ENCODE measurements at regions not wholly inside any gene's neighbourhood (a gene's known extent, or its start where the extent isn't known, plus 50 kb on each side); places are given as distances from the start of the nearest gene placed in this dataset.

GRCh38 chr17:69975808-69976207 is 99.2 kb upstream of the KCNJ16 start:
- TF ChIP-seq CTCF (IDR thresholded peaks at IDR 0.05) (no peak), POLR2A (IDR thresholded peaks at IDR 0.05) (no peak)

GRCh38 chr17:69978056-69978646 is 96.9 kb upstream of the KCNJ16 start:
- no peak for DNase-seq
- TF ChIP-seq CTCF (IDR thresholded peaks at IDR 0.05) (no peak), POLR2A (IDR thresholded peaks at IDR 0.05) (no peak)
- intact Hi-C loops (cut with DNase I; ENCODE audit: low total_unique reads): no loop called here
- H3K9me3 ChIP-seq: no peaks in the 10 kb centered on the region
- no peaks in the 10 kb centered on the region for H3K36me3 ChIP-seq
- H3K27ac ChIP-seq: no peak overlapping the region
- no peak overlapping the region for H3K4me3 ChIP-seq
- no peaks in the 10 kb centered on the region for H3K27me3 ChIP-seq
- no peaks in the 10 kb centered on the region for H3K4me1 ChIP-seq

More at GRCh38 chr17:69975808-69976207, 99.2 kb upstream of the KCNJ16 start:
- intact Hi-C loops (cut with DNase I; ENCODE audit: low total_unique reads): no loop called here
- no peaks in the 10 kb centered on the region for H3K27me3 ChIP-seq
- no peaks in the 10 kb centered on the region for H3K36me3 ChIP-seq
- no peak for DNase-seq
- H3K9me3 ChIP-seq: no peaks in the 10 kb centered on the region
- no peak overlapping the region for H3K27ac ChIP-seq
- no peak overlapping the region for H3K4me3 ChIP-seq
- H3K4me1 ChIP-seq: no peaks in the 10 kb centered on the region

GRCh38 chr17:69981441-69981840 is 93.6 kb upstream of the KCNJ16 start:
- no peak for DNase-seq
- no peak for TF ChIP-seq CTCF (IDR thresholded peaks at IDR 0.05)
- TF ChIP-seq POLR2A (IDR thresholded peaks at IDR 0.05): no peak
- no peaks in the 10 kb centered on the region for H3K9me3 ChIP-seq
- H3K36me3 ChIP-seq: no peaks in the 10 kb centered on the region
- H3K4me1 ChIP-seq: no peaks in the 10 kb centered on the region
- H3K27me3 ChIP-seq: no peaks in the 10 kb centered on the region
- intact Hi-C loops (cut with DNase I; ENCODE audit: low total_unique reads): no loop called here
- no peak overlapping the region for H3K4me3 ChIP-seq
- no peak overlapping the region for H3K27ac ChIP-seq

- no peaks in the 10 kb centered on the region for H3K36me3 ChIP-seq
- intact Hi-C loops (cut with DNase I; ENCODE audit: low total_unique reads): no loop called here
- no peaks in the 10 kb centered on the region for H3K27me3 ChIP-seq
- no peak for DNase-seq
- no peaks in the 10 kb centered on the region for H3K9me3 ChIP-seq
- no peaks in the 10 kb centered on the region for H3K4me1 ChIP-seq
- no peak overlapping the region for H3K27ac ChIP-seq
- no peak overlapping the region for H3K4me3 ChIP-seq
- TF ChIP-seq CTCF (IDR thresholded peaks at IDR 0.05) (no peak), POLR2A (IDR thresholded peaks at IDR 0.05) (no peak)
Measured at GRCh38 chr17:69995476-69995875, 79.5 kb upstream of the KCNJ16 start.

- Histone ChIP-seq H3K4me3 (no peak overlapping the region), H3K27ac (no peak overlapping the region), H3K36me3 (no peaks in the 10 kb centered on the region), H3K4me1 (no peaks in the 10 kb centered on the region), H3K27me3 (no peaks in the 10 kb centered on the region), H3K9me3 (no peaks in the 10 kb centered on the region)
- intact Hi-C loops (cut with DNase I; ENCODE audit: low total_unique reads): no loop called here
- no peak for DNase-seq
- no peak for TF ChIP-seq POLR2A (IDR thresholded peaks at IDR 0.05)
- no peak for TF ChIP-seq CTCF (IDR thresholded peaks at IDR 0.05)
Measured at GRCh38 chr17:69997332-69997731, 77.7 kb upstream of the KCNJ16 start.
